ENCODE measurements at regions not wholly inside any gene's neighbourhood (a gene's known extent, or its start where the extent isn't known, plus 50 kb on each side); places are given as distances from the start of the nearest gene placed in this dataset.

GRCh38 chr1:212229654-212230053, 55.6 kb upstream of the PPP2R5A start:
- intact Hi-C loops (cut with DNase I) = no loop called here
- WGBS, 4 donors = 49 to 87% (median 85%) methylated on average over 2 of the region's 2 CpGs
- no peak for TF ChIP-seq CTCF (IDR thresholded peaks at IDR 0.05)
- no peak for TF ChIP-seq POLR2A (IDR thresholded peaks at IDR 0.05)

GRCh38 chr1:212230329-212230728, 54.9 kb upstream of the PPP2R5A start:
- intact Hi-C loops (cut with DNase I) = no loop called here
- 92 to 100% (median 96%) methylated on average over 3 of the region's 3 CpGs for WGBS, 4 donors

More at GRCh38 chr1:212229654-212230053, 55.6 kb upstream of the PPP2R5A start:
- no peak overlapping the region for H3K27ac ChIP-seq
- H3K36me3 ChIP-seq (replicated peaks in 1 of 2) = no peaks in the 10 kb centered on the region
- H3K4me1 ChIP-seq (replicated peaks in 1 of 2) = no peaks in the 10 kb centered on the region
- no peaks in the 10 kb centered on the region for H3K27me3 ChIP-seq
- no peak overlapping the region for H3K4me3 ChIP-seq
- no peak for DNase-seq
- H3K9me3 ChIP-seq (replicated peaks in 1 of 3) = no peaks in the 10 kb centered on the region

DNA sequence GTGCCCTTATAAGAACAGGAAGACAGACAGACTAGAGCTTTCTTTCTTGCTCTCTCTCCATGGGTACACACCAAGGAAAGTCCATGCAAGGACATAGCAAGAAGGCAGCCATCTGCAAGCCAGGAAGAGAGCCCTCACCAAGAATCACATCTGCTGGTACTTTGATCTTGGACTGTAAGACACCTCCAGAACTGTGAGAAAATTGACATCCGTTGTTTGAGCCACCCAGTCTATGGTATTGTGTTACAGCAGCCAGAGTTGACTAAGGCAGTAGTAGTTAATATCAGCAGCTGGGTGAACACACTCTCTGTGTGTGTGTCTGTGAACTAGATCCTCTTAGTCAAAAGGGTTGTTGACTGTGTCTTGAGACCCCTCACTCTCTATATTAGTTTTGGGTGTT, 53.8 kb upstream of the PPP2R5A start:
- WGBS, 4 donors = 81 to 100% (median 91%) methylated on average over 1 of the region's 1 CpG
- TF ChIP-seq CTCF (IDR thresholded peaks at IDR 0.05) (no peak), POLR2A (IDR thresholded peaks at IDR 0.05) (no peak)

More at GRCh38 chr1:212230329-212230728, 54.9 kb upstream of the PPP2R5A start:
- no peak overlapping the region for H3K4me3 ChIP-seq
- H3K36me3 ChIP-seq (replicated peaks in 1 of 2) = no peaks in the 10 kb centered on the region
- no peak for DNase-seq
- peaks cover 4 to 5% of the 10 kb centered on the region in 2 donors for H3K4me1 ChIP-seq (replicated peaks in 1 of 2)
- TF ChIP-seq CTCF (IDR thresholded peaks at IDR 0.05) = no peak
- no peak for TF ChIP-seq POLR2A (IDR thresholded peaks at IDR 0.05)
- H3K9me3 ChIP-seq (replicated peaks in 1 of 3) = no peaks in the 10 kb centered on the region
- H3K27ac ChIP-seq = no peak overlapping the region
- no peaks in the 10 kb centered on the region for H3K27me3 ChIP-seq

DNA sequence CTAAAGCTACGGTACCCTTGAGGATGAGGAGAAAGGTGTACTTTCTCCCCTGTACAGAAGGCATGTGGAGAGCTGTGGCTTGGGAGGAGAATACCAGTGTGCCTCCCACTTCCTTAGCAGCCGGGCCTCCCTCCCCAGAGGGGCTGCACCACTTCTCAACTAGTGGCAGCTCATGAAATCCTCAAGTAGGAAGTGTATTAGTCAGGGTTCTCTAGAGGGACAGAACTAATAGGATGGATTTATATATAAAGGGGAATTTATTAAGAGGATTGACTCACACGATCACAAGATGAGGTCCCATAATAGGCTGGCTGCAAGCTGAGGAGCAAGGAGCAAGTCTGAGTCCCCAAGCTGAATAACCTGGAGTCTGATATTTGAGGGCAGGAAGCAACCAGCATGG, 53.1 kb upstream of the PPP2R5A start:
- TF ChIP-seq POLR2A (IDR thresholded peaks at IDR 0.05) = no peak
- no peak for TF ChIP-seq CTCF (IDR thresholded peaks at IDR 0.05)
- no peak for DNase-seq
- WGBS, 4 donors = 74 to 79% (median 75%) methylated on average over 3 of the region's 3 CpGs
- Histone ChIP-seq H3K4me1 (replicated peaks in 1 of 2) (peaks cover 4 to 5% of the 10 kb centered on the region in 2 donors), H3K27ac (no peak overlapping the region), H3K36me3 (replicated peaks in 1 of 2) (no peaks in the 10 kb centered on the region), H3K4me3 (no peak overlapping the region), H3K27me3 (no peaks in the 10 kb centered on the region), H3K9me3 (replicated peaks in 1 of 3) (no peaks in the 10 kb centered on the region)
- intact Hi-C loops (cut with DNase I) = no loop called here

More for the DNA sequence above, 53.8 kb upstream of the PPP2R5A start:
- H3K27ac ChIP-seq = no peak overlapping the region
- H3K27me3 ChIP-seq = no peaks in the 10 kb centered on the region
- H3K9me3 ChIP-seq (replicated peaks in 1 of 3) = no peaks in the 10 kb centered on the region
- no peaks in the 10 kb centered on the region for H3K36me3 ChIP-seq (replicated peaks in 1 of 2)
- peaks cover 4 to 5% of the 10 kb centered on the region in 2 donors for H3K4me1 ChIP-seq (replicated peaks in 1 of 2)
- intact Hi-C loops (cut with DNase I) = no loop called here
- no peak for DNase-seq
- H3K4me3 ChIP-seq = no peak overlapping the region
